Urothelium cell line (cell line): ENCODE measurements at regions not wholly inside any gene's neighbourhood (a gene's known extent, or its start where the extent isn't known, plus 50 kb on each side); places are given as distances from the start of the nearest gene placed in this dataset.
"Not testable (repeated sequence)": the region's sequence is repeated elsewhere in the genome, so short reads cannot be mapped to it uniquely, and the experiment has no call there.

Experiments
- DNase-seq: peaks from one replicate; pipeline ENCODE4 v3.0.0; 2011; ENCODE audit warnings: low spot score, mixed read lengths
- FAIRE-seq: peaks from 2 replicates; lab custom pipeline; 2011; peaks lifted over from hg19 to GRCh38; lab: Jason Lieb, UNC

- no peak for FAIRE-seq
- DNase-seq: no peak
Measured at GRCh38 chr3:105085506-105085905, 281.2 kb upstream of the ALCAM start.

- DNase-seq: no peak
- no peak for FAIRE-seq
Measured at GRCh38 chr3:105093371-105094252, 273.1 kb upstream of the ALCAM start.

GRCh38 chr3:105094588-105094987 lies 272.1 kb upstream of the ALCAM start:
- FAIRE-seq: no peak
- no peak for DNase-seq

DNA sequence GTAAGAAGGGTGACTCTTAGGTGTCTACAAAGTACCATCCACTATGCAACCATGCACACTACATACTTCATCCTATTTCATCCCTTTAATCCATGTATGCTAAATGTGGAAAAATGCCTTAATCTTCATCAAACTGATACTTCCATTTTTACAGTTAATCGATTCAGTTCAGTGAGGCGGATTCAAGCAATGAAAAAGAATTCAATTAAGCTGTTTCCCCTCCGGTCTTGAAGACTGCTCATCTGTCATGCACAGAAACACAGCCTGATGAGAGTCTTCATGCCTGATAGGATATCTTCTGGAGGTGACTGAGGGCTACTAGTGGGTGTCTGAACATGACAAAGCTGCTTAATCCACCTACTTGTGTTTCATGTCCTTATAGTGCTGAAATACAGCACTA lies 270.6 kb upstream of the ALCAM start:
- FAIRE-seq (no peak), DNase-seq (no peak)

DNA sequence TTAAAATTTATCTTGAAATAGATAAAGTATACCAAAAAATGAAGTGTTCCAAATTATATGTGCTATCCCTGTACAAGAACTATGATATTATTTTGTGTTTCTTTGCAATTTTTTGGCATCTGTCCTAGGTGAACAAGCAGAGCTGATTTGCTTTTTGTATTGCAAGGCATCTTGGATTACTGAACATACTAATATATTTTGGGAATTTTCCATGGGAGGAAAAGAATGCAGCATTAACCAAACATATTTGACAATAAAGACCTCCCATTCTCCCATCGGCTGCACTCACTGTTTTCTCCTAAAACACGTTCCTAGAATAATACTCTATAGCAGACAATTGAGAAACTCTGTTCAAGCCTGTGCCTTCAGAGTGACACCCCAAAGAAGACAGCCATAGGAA lies 265.1 kb upstream of the ALCAM start:
- DNase-seq (no peak), FAIRE-seq (no peak)

DNA sequence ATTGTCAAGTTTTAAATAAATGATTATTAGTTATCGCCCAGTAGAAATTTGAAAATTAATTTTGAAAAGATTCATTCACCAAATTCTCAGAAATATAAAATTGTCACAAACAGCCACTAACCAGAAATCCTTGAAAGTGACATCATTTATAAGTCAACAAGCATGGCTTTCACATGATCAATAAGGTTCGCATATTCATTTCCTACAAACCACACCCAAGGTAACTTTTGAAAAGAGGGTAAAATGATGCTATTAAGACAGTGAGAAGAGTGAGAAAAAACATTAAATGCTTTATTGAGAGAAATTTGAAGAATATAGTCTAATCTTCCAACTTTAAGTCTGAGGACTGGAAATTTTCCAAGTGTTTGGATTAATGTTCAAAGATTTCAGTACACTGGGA lies 263.6 kb upstream of the ALCAM start:
- FAIRE-seq: no peak
- no peak for DNase-seq

DNA sequence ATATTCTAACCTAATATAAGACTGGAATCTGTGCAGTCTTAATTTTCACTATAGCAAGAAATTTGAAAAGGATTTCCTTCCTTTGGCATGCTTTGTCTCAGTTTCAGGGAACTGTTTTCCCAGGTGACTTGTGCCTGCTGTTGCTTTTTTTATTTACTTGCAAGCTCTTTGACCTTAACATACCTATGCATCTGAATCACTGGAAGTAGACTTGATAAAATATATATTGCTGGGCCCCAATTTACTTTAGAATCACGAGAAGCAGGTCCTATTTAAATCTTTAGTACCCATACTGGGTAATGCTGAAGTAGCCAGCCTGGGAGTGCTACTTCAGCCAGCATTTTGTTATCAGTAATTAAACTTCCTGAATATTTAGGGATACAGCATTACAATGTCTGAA lies 257.9 kb upstream of the ALCAM start:
- FAIRE-seq (no peak), DNase-seq (no peak)

GRCh38 chr3:105118905-105119304 lies 247.8 kb upstream of the ALCAM start:
- FAIRE-seq (no peak), DNase-seq (no peak)

DNA sequence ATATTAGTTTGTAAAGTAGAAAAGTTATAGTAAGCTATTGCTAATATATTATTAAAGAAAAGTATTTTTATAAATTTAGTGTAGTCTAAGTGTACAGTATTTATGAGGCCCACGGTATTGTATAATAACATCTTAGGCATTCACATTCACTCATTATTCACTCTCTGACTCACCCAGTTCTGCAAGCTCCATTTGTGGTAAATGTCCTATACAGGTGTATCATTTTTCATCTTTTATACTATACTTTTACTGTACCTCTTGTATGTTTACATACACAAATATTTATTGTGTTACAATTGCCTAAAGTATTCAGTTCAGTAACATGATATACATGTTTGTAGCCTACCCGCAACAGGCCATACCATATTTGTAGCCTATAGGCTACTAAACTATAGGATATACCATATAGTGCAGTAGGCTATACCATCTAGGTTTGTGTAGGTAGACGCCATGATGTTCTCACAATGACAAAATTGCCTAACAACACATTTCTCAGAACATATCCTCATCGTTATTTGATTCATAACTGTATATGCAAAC lies 246.8 kb upstream of the ALCAM start:
- DNase-seq: no peak
- no peak for FAIRE-seq

GRCh38 chr3:105130911-105131310 lies 235.8 kb upstream of the ALCAM start:
- FAIRE-seq: no peak

DNA sequence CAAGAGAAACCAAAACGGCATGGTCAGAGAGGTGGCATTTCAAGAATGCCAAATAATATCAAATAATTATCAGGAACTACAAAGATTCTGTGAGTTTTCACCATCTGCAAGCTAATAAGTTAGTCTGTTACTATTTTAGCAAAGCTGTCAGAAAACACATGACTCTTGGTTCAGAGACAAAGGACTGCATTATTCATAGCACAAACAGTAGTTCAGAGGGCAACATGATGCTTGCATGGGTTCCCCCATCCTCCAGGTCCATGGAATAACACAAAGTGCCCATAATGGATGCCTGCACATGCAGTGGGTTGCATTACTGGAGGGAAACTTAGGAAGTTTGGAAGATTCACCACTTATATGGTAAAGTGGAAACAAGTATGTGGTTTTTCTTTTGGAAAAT lies 228.8 kb upstream of the ALCAM start:
- FAIRE-seq: no peak
- DNase-seq: no peak

More at GRCh38 chr3:105130911-105131310, 235.8 kb upstream of the ALCAM start:
- no peak for DNase-seq

- no peak for DNase-seq
- FAIRE-seq: no peak
Measured at GRCh38 chr3:105139881-105140560, 226.7 kb upstream of the ALCAM start.

DNA sequence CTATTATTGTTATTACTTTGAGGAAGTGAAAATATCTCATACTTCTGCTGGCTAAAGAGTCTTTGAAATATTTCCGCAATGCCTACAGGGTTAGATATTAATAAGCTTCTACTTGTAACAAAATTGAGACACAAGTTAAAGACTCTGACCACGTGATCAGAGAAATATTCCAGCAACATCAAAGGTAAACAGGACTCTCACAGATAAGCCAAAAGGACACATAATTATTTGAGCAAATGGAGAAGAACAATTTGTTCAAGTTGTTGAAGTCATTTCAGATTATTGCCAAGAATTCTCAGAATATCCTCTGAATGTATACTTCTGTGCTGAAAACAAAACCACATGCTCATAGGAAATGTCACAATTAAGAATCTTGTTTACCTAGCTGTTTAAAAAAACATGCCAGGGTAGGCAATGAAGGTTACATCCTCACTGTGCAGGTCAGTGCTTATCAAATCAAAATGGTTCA lies 225.8 kb upstream of the ALCAM start:
- DNase-seq (no peak), FAIRE-seq (no peak)

DNA sequence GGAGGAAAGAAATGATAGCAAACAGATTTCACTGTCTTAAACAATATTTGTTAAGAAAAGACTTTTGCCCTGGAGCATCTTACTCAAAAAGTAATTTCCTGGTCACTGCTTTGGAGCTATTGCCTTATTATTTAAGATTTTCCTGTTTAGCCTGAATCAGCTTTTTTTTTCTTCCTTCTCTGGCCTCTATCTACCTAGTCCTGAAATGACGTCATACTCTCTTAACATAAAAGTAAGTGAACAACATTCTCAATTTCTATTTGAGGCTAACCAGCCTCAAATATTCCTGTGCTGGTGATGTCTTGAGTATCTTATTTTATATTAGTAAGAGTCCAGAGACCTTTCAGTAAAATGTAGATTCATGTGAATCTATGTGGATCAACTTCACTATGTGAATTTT lies 221.9 kb upstream of the ALCAM start:
- FAIRE-seq (no peak), DNase-seq (no peak)

- FAIRE-seq (no peak), DNase-seq (no peak)
Measured at GRCh38 chr3:105145511-105145910, 221.2 kb upstream of the ALCAM start.

GRCh38 chr3:105149197-105149596 lies 217.5 kb upstream of the ALCAM start:
- not testable (repeated sequence) for FAIRE-seq, DNase-seq

DNA sequence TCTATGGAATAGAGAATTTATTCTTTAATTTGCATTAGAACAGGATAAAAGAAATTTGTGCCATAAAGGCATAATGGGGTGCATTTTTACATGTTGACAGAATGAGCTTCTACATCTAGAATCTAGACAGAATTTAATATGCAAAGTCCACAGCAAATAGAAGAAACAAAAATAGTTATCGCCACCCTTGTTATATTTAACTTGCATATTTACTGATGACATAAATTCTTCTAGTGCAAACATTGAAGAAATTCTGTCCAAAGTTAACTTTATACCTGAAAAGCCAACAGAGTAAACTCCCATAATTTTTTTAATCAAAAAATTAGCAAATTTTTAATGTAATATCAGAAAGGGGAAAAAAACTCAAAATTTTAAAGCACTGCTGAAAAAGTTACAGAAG lies 213.7 kb upstream of the ALCAM start:
- FAIRE-seq (no peak), DNase-seq (no peak)

GRCh38 chr3:105154692-105155091 lies 212.0 kb upstream of the ALCAM start:
- FAIRE-seq: no peak
- no peak for DNase-seq

- DNase-seq (no peak), FAIRE-seq (no peak)
Measured at GRCh38 chr3:105157067-105157765, 209.5 kb upstream of the ALCAM start.

GRCh38 chr3:105157766-105158085 lies 209.0 kb upstream of the ALCAM start:
- DNase-seq (no peak), FAIRE-seq (no peak)

GRCh38 chr3:105158286-105158685 lies 208.4 kb upstream of the ALCAM start:
- DNase-seq (no peak), FAIRE-seq (no peak)
